HepG2 (cell line): ENCODE measurements at regions not wholly inside any gene's neighbourhood (a gene's known extent, or its start where the extent isn't known, plus 50 kb on each side); places are given as distances from the start of the nearest gene placed in this dataset.

ENCODE experiments used
- ATAC-seq: fragments of 200-7000 bp; cut with Tn5 transposase; 3 replicates; pipeline ENCODE4 v1.9.1; 2020; ENCODE audit warnings: mild to moderate bottlenecking, moderate library complexity
- BruUV-seq: library from RNA; stranded (reverse); fragments of 400-500 nt; replicated peaks from 2 replicates; lab custom pipeline; 2021; lab: Mats Ljungman, UMichigan
- CTCF ChIA-PET: fragments of 300-600 bp; formaldehyde crosslinking; extraction: SDS; loops from one replicate; lab custom pipeline; 2021; ENCODE audit warnings: low total read pairs, inconsistent platforms, low intra/inter-chr PET ratio; lab: Yijun Ruan, JAX
- POLR2A ChIA-PET: fragments of 350-600 bp; sonication (Branson Sonifier 250); formaldehyde crosslinking; loops from one replicate; lab custom pipeline; 2020; ENCODE audit warnings: antibody characterized with exemption, inconsistent platforms; lab: Yijun Ruan, JAX
- DNase-seq: peaks from one replicate; pipeline ENCODE4 v3.0.0-alpha.2; 2015; ENCODE audit warnings: low spot score
- FAIRE-seq: peaks from 3 replicates; lab custom pipeline; 2011; peaks lifted over from hg19 to GRCh38; lab: Jason Lieb, UNC
- H2AFZ ChIP-seq: one replicate; pipeline ENCODE4 v1.6.1; 2011; ENCODE audit warnings: low read length, inconsistent platforms
- H3K27ac ChIP-seq: fragments of 300-600 bp; 3 replicates; pipeline ENCODE4 v1.8.0; 2011; ENCODE audit warnings: mixed run types, mild to moderate bottlenecking, mixed read lengths, low read length, inconsistent platforms; ENCODE audit not compliant: insufficient read depth; ENCODE audit errors: extremely low read length
- H3K27me3 ChIP-seq, 2 experiments: fragments of 200-600 bp in 1 of 2; 2 replicates in 1 of 2; 3 replicates in 1 of 2; pipeline versions ENCODE4 v1.6.0 to v1.8.0; 2011; ENCODE audit warnings: low read length in 2 of 2, mild to moderate bottlenecking in 2 of 2, moderate library complexity in 2 of 2, inconsistent platforms in 1 of 2; ENCODE audit not compliant: insufficient read depth in 2 of 2, control insufficient read depth in 1 of 2
- H3K36me3 ChIP-seq, 2 experiments: fragments of 200-600 bp in 1 of 2; replicated peaks in 1 of 2; 2 replicates in 1 of 2; 3 replicates in 1 of 2; pipeline versions ENCODE4 v1.5.1 to v1.8.0; 2011; ENCODE audit warnings: low read length in 2 of 2, inconsistent platforms in 1 of 2; ENCODE audit not compliant: insufficient read depth in 2 of 2, control insufficient read depth in 1 of 2
- H3K4me1 ChIP-seq: 2 replicates; pipeline ENCODE4 v1.5.1; 2012; ENCODE audit warnings: low read length, inconsistent platforms; ENCODE audit not compliant: insufficient read depth
- H3K4me2 ChIP-seq: 2 replicates; pipeline ENCODE4 v1.6.0; 2011; ENCODE audit warnings: low read depth, low read length, inconsistent platforms
- H3K4me3 ChIP-seq, 3 experiments: fragments of 200-600 bp in 1 of 3; sonication (generic), shearing (Covaris generic) in 1 of 3; replicated peaks in 1 of 3; 2 replicates each; pipeline ENCODE4 v1.5.1; 2011 to 2016; ENCODE audit warnings: low read length in 3 of 3, inconsistent platforms in 2 of 3, low read depth in 2 of 3, mild to moderate bottlenecking in 2 of 3, control low read depth in 1 of 3, mixed read lengths in 1 of 3; ENCODE audit not compliant: insufficient read depth in 1 of 3
- H3K79me2 ChIP-seq: one replicate; pipeline ENCODE4 v1.6.1; 2011; ENCODE audit warnings: low read length, inconsistent platforms; ENCODE audit not compliant: insufficient read depth
- H3K9ac ChIP-seq: 2 replicates; pipeline ENCODE4 v1.6.0; 2011; ENCODE audit warnings: mild to moderate bottlenecking, low read depth, low read length, inconsistent platforms; ENCODE audit not compliant: insufficient read depth
- H3K9me3 ChIP-seq: 2 replicates; pipeline ENCODE4 v1.5.1; 2012; ENCODE audit warnings: mild to moderate bottlenecking, low read length
- H4K20me1 ChIP-seq: 2 replicates; pipeline ENCODE4 v1.6.0; 2011; ENCODE audit warnings: inconsistent platforms, mild to moderate bottlenecking, low read length, moderate library complexity; ENCODE audit not compliant: insufficient read depth
- MAFK ChIP-seq, 2 experiments: IDR thresholded peaks in 1 of 2; conservative IDR thresholded peaks in 1 of 2; 2 replicates each; pipeline ENCODE4 v1.6.1; 2011; ENCODE audit warnings: improper control_type of control experiment in 2 of 2, low read length in 2 of 2
- NAIF1 ChIP-seq: sonication (generic); formaldehyde crosslinking; IDR thresholded peaks from 2 replicates; pipeline ENCODE4 v1.5.0; 2020; ENCODE audit warnings: mild to moderate bottlenecking, missing genetic modification reagents, borderline replicate concordance
- ZFP41 ChIP-seq: sonication (generic); formaldehyde crosslinking; IDR thresholded peaks from 2 replicates; pipeline ENCODE4 v1.4.0; 2020; ENCODE audit warnings: mild to moderate bottlenecking, missing genetic modification reagents, borderline replicate concordance
- ZNF232 ChIP-seq: sonication (generic); formaldehyde crosslinking; IDR thresholded peaks from 2 replicates; pipeline ENCODE4 v1.4.0; 2020; ENCODE audit warnings: missing genetic modification reagents, borderline replicate concordance
- ZNF646 ChIP-seq: sonication (generic); formaldehyde crosslinking; IDR thresholded peaks from 2 replicates; pipeline ENCODE4 v1.9.0; 2021; ENCODE audit warnings: mild to moderate bottlenecking, missing genetic modification reagents
- ZNF703 ChIP-seq: sonication (generic); formaldehyde crosslinking; IDR thresholded peaks from 2 replicates; pipeline ENCODE4 v1.5.1; 2020; ENCODE audit warnings: missing genetic modification reagents, mild to moderate bottlenecking, moderate library complexity, borderline replicate concordance
- ZNF746 ChIP-seq: sonication (generic); formaldehyde crosslinking; IDR thresholded peaks from 2 replicates; pipeline ENCODE4 v1.8.0; 2022; ENCODE audit warnings: mild to moderate bottlenecking, missing genetic modification reagents
- WGBS: methylation state at CpG from one replicate; pipeline ENCODE4 v1.1.6; 2017; ENCODE audit warnings: low lambda C conversion rate; 5-methylcytosine and 5-hydroxymethylcytosine counted together
- in situ Hi-C: cut with HindIII; loops from 2 replicates; pipeline ENCODE4 v1.10.0; 2017; ENCODE audit warnings: low pct_unique_long_range_greater_than_20kb; ENCODE audit not compliant: extremely low pct_ligation_motif_present
- intact Hi-C: fragments of 100-400 bp; cut with micrococcal nuclease; formaldehyde crosslinking; loops from one replicate; pipeline ENCODE4 v1.10.0; 2022; ENCODE audit not compliant: unreplicated experiment
- TF ChIP-seq, protein P1 (sequence below): sonication (generic); formaldehyde crosslinking; IDR thresholded peaks from 2 replicates; pipeline ENCODE4 v1.5.0; 2020; ENCODE audit warnings: mild to moderate bottlenecking, missing genetic modification reagents

DNA sequence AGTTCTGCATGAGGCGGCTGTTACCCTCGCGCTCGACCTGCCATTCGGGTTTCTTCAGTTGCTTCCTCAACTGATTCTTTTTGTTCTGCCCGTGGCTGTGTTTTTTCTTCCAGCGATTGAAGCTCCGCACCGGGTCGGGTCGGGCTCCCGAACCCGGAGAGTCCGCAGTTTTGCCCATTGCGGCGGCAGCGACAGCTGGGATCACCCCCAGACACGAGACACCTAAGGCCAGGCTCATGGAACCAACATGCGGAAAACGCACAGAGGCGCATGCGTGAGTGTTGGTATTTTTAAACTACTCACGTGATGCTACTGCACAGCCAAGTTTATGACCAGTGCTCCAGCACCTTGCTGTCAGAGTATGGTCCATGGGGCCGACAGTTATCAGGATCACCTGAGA, 100.0 kb downstream of the SPATA31D1 start:
- Histone ChIP-seq H3K27me3 (no peaks in the 10 kb centered on the region), H3K9me3 (no peaks in the 10 kb centered on the region), H3K4me2 (no peak overlapping the region), H2AFZ (no peak overlapping the region), H3K4me1 (no peaks in the 10 kb centered on the region), H3K36me3 (no peaks in the 10 kb centered on the region), H4K20me1 (no peaks in the 10 kb centered on the region), H3K27ac (no peak overlapping the region), H3K4me3 (no peak overlapping the region), H3K79me2 (no peaks in the 10 kb centered on the region), H3K9ac (no peak overlapping the region)
- no TSS peak for BruUV-seq
- ATAC-seq (no peak), FAIRE-seq (no peak), DNase-seq (no peak)
- 50% methylated on average over 18 of the region's 24 CpGs for WGBS
- TF ChIP-seq, protein P1, sequence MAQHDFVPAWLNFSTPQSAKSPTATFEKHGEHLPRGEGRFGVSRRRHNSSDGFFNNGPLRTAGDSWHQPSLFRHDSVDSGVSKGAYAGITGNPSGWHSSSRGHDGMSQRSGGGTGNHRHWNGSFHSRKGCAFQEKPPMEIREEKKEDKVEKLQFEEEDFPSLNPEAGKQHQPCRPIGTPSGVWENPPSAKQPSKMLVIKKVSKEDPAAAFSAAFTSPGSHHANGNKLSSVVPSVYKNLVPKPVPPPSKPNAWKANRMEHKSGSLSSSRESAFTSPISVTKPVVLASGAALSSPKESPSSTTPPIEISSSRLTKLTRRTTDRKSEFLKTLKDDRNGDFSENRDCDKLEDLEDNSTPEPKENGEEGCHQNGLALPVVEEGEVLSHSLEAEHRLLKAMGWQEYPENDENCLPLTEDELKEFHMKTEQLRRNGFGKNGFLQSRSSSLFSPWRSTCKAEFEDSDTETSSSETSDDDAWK (CRISPR knock-in tag): no peak
- TF ChIP-seq NAIF1 (CRISPR knock-in tag) (no peak), ZNF746 (CRISPR knock-in tag) (no peak), ZNF703 (CRISPR knock-in tag) (no peak), ZFP41 (no peak), ZNF646 (CRISPR knock-in tag) (no peak), ZNF232 (CRISPR knock-in tag) (no peak), MAFK (conservative IDR thresholded peaks at IDR 0.05 in 1 of 2, IDR thresholded peaks at IDR 0.05 in 1 of 2; ENCODE audit: low read length in 2 of 2) (no peak)
- in situ Hi-C loops (no loop called here), intact Hi-C loops (no loop called here)
- ChIA-PET POLR2A (no interaction called here), CTCF (no interaction called here)
